ENCODE measurements at regions not wholly inside any gene's neighbourhood (a gene's known extent, or its start where the extent isn't known, plus 50 kb on each side); places are given as distances from the start of the nearest gene placed in this dataset.
"Not testable (repeated sequence)": the region's sequence is repeated elsewhere in the genome, so short reads cannot be mapped to it uniquely, and the experiment has no call there.

GRCh38 chr14:105652317-105652716 is 125.9 kb downstream of the TMEM121 start:
- TF ChIP-seq EZH2 (IDR thresholded peaks at IDR 0.05; ENCODE audit: insufficient read depth, poor library complexity, severe bottlenecking); EZH2phosphoT487 (IDR thresholded peaks at IDR 0.05; ENCODE audit: insufficient read depth, low read depth): not testable (repeated sequence)
